HepG2 (cell line): ENCODE measurements at regions not wholly inside any gene's neighbourhood (a gene's known extent, or its start where the extent isn't known, plus 50 kb on each side); places are given as distances from the start of the nearest gene placed in this dataset.

Experiments
- ARHGAP35 ChIP-seq: sonication (generic); formaldehyde crosslinking; IDR thresholded peaks from 2 replicates; pipeline ENCODE4 v1.9.0; 2022; ENCODE audit warnings: mild to moderate bottlenecking, inconsistent platforms, moderate library complexity, missing genetic modification reagents, borderline replicate concordance
- JDP2 ChIP-seq: sonication (generic); formaldehyde crosslinking; IDR thresholded peaks from 2 replicates; pipeline ENCODE4 v1.8.1; 2022; ENCODE audit warnings: missing genetic modification reagents, borderline replicate concordance
- LCORL ChIP-seq, 2 experiments: fragments of 450-650 bp in 1 of 2; sonication (generic) in 1 of 2; formaldehyde crosslinking in 1 of 2; IDR thresholded peaks; 2 replicates each; pipeline versions ENCODE4 v1.5.0 to v1.6.1; 2017 to 2020; ENCODE audit warnings: antibody characterized with exemption in 1 of 2, missing genetic modification reagents in 1 of 2
- MTA3 ChIP-seq: sonication (generic); formaldehyde crosslinking; IDR thresholded peaks from 2 replicates; pipeline ENCODE4 v1.4.0; 2020; ENCODE audit warnings: missing genetic modification reagents
- NR1H2 ChIP-seq: sonication (generic); formaldehyde crosslinking; IDR thresholded peaks from 2 replicates; pipeline ENCODE4 v1.8.1; 2022; ENCODE audit warnings: low read depth, missing genetic modification reagents, borderline replicate concordance
- PRMT3 ChIP-seq: sonication (generic); formaldehyde crosslinking; IDR thresholded peaks from 2 replicates; pipeline ENCODE4 v1.8.1; 2022; ENCODE audit warnings: low read depth, mild to moderate bottlenecking, moderate library complexity, missing genetic modification reagents, borderline replicate concordance
- REL ChIP-seq: sonication (generic); formaldehyde crosslinking; conservative IDR thresholded peaks from 2 replicates; pipeline ENCODE4 v1.8.0; 2022; ENCODE audit warnings: mild to moderate bottlenecking, missing genetic modification reagents, moderate library complexity
- ZFP36 ChIP-seq: fragments of 150-350 bp; IDR thresholded peaks from 2 replicates; pipeline ENCODE4 v1.6.1; 2018; ENCODE audit warnings: borderline replicate concordance, low read length, low read depth; ENCODE audit not compliant: partially characterized antibody
- ZNF558 ChIP-seq: sonication (generic); formaldehyde crosslinking; IDR thresholded peaks from 2 replicates; pipeline ENCODE4 v1.9.0; 2022; ENCODE audit warnings: mild to moderate bottlenecking, missing genetic modification reagents, borderline replicate concordance
- ZNF782 ChIP-seq: sonication (generic); formaldehyde crosslinking; IDR thresholded peaks from 2 replicates; pipeline ENCODE4 v1.4.0; 2020; ENCODE audit warnings: missing genetic modification reagents, mild to moderate bottlenecking, borderline replicate concordance
- ZSCAN22 ChIP-seq: sonication (generic); formaldehyde crosslinking; IDR thresholded peaks from 2 replicates; pipeline ENCODE4 v1.4.0; 2020; ENCODE audit warnings: mild to moderate bottlenecking, missing genetic modification reagents
- TF ChIP-seq, protein P1 (sequence below): sonication (generic); formaldehyde crosslinking; conservative IDR thresholded peaks from 2 replicates; pipeline ENCODE4 v1.5.0; 2020; ENCODE audit warnings: missing genetic modification reagents
- TF ChIP-seq, protein P2 (sequence below): IDR thresholded peaks from 2 replicates; pipeline ENCODE4 v1.6.1; 2016; ENCODE audit warnings: mild to moderate bottlenecking, missing biosample characterization, missing genetic modification reagents
- TF ChIP-seq, protein P3 (sequence below): sonication (generic); formaldehyde crosslinking; IDR thresholded peaks from 2 replicates; pipeline ENCODE4 v1.9.0; 2021; ENCODE audit warnings: missing genetic modification reagents, borderline replicate concordance
- TF ChIP-seq, protein P4 (sequence below): sonication (generic); formaldehyde crosslinking; IDR thresholded peaks from 2 replicates; pipeline ENCODE4 v1.4.0; 2020; ENCODE audit warnings: missing genetic modification reagents; ENCODE audit errors: not compliant biosample characterization
- TF ChIP-seq, protein P5 (sequence below): sonication (generic); formaldehyde crosslinking; IDR thresholded peaks from 2 replicates; pipeline ENCODE4 v1.4.0; 2020; ENCODE audit warnings: missing genetic modification reagents
- TF ChIP-seq, protein P6 (sequence below): sonication (generic); formaldehyde crosslinking; conservative IDR thresholded peaks from 2 replicates; pipeline ENCODE4 v1.4.0; 2020; ENCODE audit warnings: missing genetic modification reagents
- TF ChIP-seq, protein P7 (sequence below): sonication (generic); formaldehyde crosslinking; IDR thresholded peaks from 2 replicates; pipeline ENCODE4 v1.5.1; 2020; ENCODE audit warnings: mild to moderate bottlenecking, missing genetic modification reagents, borderline replicate concordance

DNA sequence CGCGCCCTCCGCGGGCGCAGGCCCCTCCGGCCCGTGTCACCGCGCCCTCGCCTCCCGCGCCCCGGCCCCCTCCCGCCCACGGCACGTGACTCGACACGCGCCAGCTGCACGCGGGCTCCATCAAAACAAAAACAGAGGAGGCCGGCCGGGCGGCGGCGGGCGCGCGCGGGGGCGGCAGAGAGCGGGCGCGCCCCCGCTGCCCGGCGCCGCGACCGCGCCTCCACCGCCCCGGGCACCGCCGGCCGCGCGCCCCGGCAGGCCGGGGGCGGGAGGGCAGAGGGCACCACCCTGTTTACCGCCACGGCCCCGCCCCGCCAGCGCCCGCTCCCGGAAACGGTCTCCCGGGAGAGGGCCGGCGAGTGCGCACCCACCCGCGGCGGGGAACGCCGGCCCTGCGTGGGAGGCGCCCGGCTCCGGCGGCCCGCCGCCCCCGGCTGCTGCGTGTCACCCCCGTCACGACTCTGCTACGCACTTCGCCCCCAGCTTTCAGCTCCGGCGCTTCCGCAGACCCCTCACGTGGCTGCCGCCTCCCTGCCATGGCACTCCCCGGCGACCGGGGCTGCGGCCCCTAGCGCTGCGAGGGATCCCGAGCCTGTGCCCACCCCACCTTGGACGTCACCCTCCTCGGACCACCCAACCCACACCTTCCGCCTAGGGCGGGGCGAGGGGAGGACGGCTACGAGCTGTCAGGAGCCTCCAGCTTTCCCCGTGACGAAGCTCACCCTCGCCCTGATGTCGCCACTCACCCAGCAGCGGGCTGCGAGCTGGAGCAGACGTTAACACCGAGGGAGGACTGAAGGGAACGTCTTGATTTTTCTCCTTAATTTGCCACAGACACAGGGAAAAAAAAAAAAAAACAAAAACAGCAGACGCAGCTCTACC, 221.6 kb upstream of the MKLN1 start (continued):
- TF ChIP-seq, protein P1, sequence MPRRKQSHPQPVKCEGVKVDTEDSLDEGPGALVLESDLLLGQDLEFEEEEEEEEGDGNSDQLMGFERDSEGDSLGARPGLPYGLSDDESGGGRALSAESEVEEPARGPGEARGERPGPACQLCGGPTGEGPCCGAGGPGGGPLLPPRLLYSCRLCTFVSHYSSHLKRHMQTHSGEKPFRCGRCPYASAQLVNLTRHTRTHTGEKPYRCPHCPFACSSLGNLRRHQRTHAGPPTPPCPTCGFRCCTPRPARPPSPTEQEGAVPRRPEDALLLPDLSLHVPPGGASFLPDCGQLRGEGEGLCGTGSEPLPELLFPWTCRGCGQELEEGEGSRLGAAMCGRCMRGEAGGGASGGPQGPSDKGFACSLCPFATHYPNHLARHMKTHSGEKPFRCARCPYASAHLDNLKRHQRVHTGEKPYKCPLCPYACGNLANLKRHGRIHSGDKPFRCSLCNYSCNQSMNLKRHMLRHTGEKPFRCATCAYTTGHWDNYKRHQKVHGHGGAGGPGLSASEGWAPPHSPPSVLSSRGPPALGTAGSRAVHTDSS = no peak
- TF ChIP-seq ZNF558 (CRISPR knock-in tag) (peak; percentile 87; the same call in 1 of the 2 replicates), ARHGAP35 (CRISPR knock-in tag) (no peak; the same call in 1 of the 2 replicates), ZSCAN22 (CRISPR knock-in tag) (no peak), NR1H2 (no peak), MTA3 (no peak), JDP2 (no peak), REL (CRISPR knock-in tag) (peak; percentile 53; the same call in 1 of the 2 replicates), PRMT3 (CRISPR knock-in tag) (no peak), ZFP36 (no peak), LCORL (IDR thresholded peaks at IDR 0.05) (no peak), LCORL (CRISPR knock-in tag; IDR thresholded peaks at IDR 0.05) (peak; percentile 78), ZNF782 (no peak)
- TF ChIP-seq, protein P2, sequence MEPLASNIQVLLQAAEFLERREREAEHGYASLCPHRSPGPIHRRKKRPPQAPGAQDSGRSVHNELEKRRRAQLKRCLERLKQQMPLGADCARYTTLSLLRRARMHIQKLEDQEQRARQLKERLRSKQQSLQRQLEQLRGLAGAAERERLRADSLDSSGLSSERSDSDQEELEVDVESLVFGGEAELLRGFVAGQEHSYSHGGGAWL (CRISPR knock-in tag) = peak; percentile 29; the same call in 1 of the 2 replicates
- TF ChIP-seq, protein P3, sequence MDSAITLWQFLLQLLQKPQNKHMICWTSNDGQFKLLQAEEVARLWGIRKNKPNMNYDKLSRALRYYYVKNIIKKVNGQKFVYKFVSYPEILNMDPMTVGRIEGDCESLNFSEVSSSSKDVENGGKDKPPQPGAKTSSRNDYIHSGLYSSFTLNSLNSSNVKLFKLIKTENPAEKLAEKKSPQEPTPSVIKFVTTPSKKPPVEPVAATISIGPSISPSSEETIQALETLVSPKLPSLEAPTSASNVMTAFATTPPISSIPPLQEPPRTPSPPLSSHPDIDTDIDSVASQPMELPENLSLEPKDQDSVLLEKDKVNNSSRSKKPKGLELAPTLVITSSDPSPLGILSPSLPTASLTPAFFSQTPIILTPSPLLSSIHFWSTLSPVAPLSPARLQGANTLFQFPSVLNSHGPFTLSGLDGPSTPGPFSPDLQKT (CRISPR knock-in tag) = no peak
- TF ChIP-seq, protein P4, sequence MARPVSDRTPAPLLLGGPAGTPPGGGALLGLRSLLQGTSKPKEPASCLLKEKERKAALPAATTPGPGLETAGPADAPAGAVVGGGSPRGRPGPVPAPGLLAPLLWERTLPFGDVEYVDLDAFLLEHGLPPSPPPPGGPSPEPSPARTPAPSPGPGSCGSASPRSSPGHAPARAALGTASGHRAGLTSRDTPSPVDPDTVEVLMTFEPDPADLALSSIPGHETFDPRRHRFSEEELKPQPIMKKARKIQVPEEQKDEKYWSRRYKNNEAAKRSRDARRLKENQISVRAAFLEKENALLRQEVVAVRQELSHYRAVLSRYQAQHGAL (CRISPR knock-in tag) = no peak
- TF ChIP-seq, protein P5, sequence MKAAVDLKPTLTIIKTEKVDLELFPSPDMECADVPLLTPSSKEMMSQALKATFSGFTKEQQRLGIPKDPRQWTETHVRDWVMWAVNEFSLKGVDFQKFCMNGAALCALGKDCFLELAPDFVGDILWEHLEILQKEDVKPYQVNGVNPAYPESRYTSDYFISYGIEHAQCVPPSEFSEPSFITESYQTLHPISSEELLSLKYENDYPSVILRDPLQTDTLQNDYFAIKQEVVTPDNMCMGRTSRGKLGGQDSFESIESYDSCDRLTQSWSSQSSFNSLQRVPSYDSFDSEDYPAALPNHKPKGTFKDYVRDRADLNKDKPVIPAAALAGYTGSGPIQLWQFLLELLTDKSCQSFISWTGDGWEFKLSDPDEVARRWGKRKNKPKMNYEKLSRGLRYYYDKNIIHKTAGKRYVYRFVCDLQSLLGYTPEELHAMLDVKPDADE (CRISPR knock-in tag) = no peak
- TF ChIP-seq, protein P6, sequence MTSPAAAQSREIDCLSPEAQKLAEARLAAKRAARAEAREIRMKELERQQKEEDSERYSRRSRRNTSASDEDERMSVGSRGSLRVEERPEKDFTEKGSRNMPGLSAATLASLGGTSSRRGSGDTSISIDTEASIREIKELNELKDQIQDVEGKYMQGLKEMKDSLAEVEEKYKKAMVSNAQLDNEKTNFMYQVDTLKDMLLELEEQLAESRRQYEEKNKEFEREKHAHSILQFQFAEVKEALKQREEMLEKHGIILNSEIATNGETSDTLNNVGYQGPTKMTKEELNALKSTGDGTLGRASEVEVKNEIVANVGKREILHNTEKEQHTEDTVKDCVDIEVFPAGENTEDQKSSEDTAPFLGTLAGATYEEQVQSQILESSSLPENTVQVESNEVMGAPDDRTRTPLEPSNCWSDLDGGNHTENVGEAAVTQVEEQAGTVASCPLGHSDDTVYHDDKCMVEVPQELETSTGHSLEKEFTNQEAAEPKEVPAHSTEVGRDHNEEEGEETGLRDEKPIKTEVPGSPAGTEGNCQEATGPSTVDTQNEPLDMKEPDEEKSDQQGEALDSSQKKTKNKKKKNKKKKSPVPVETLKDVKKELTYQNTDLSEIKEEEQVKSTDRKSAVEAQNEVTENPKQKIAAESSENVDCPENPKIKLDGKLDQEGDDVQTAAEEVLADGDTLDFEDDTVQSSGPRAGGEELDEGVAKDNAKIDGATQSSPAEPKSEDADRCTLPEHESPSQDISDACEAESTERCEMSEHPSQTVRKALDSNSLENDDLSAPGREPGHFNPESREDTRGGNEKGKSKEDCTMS (CRISPR knock-in tag) = no peak
- TF ChIP-seq, protein P7, sequence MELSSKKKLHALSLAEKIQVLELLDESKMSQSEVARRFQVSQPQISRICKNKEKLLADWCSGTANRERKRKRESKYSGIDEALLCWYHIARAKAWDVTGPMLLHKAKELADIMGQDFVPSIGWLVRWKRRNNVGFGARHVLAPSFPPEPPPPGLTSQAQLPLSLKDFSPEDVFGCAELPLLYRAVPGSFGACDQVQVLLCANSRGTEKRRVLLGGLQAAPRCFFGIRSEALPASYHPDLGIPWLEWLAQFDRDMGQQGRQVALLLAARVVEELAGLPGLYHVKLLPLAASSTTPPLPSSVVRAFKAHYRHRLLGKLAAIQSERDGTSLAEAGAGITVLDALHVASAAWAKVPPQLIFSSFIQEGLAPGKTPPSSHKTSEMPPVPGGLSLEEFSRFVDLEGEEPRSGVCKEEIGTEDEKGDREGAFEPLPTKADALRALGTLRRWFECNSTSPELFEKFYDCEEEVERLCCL (CRISPR knock-in tag) = no peak
